ENCODE measurements at regions not wholly inside any gene's neighbourhood (a gene's known extent, or its start where the extent isn't known, plus 50 kb on each side); places are given as distances from the start of the nearest gene placed in this dataset.

GRCh38 chr5:155332618-155333017 is 319.1 kb downstream of the KIF4B start:
- Histone ChIP-seq H3K14ac (replicated peaks; ENCODE audit: low read depth, low read length) (no peak overlapping the region), H3K23ac (ENCODE audit: low read depth, low read length) (no peak overlapping the region), H3K4me1 (ENCODE audit: control insufficient read depth, insufficient read depth, low read length) (no peaks in the 10 kb centered on the region), H4K91ac (ENCODE audit: insufficient read depth, low read depth, low read length) (no peak overlapping the region), H4K20me1 (ENCODE audit: insufficient read depth, low read length) (no peaks in the 10 kb centered on the region), H3K4me2 (ENCODE audit: low read depth, low read length) (no peak overlapping the region), H3K4ac (ENCODE audit: low read depth, low read length) (no peak overlapping the region), H3K36me3 (ENCODE audit: control insufficient read depth, insufficient read depth, low read length) (no peaks in the 10 kb centered on the region), H3K79me1 (ENCODE audit: low read depth in 1 of 2, low read length in 2 of 2) (no peaks in the 10 kb centered on the region), H2AFZ (replicated peaks; ENCODE audit: low read length, poor library complexity) (no peak overlapping the region), H2AK9ac (replicated peaks; ENCODE audit: low read depth, low read length, poor library complexity) (no peak overlapping the region), H3K27ac (ENCODE audit: insufficient read depth, low read length) (no peak overlapping the region), H3K9ac (ENCODE audit: low read depth, low read length) (no peak overlapping the region), H2BK5ac (ENCODE audit: low read depth, low read length, poor library complexity, severe bottlenecking) (no peak overlapping the region), H3K4me3 (ENCODE audit: insufficient read depth, low read depth, low read length) (no peak overlapping the region), H3K56ac (ENCODE audit: extremely low read depth, insufficient read depth, low read length) (no peak overlapping the region), H3K18ac (ENCODE audit: low read depth, low read length) (no peak overlapping the region), H4K5ac (ENCODE audit: low read depth, low read length) (no peak overlapping the region), H4K8ac (ENCODE audit: low read depth in 2 of 2, low read length in 2 of 2) (no peak overlapping the region), H2BK20ac (ENCODE audit: low read depth, low read length) (no peak overlapping the region), H2AK5ac (ENCODE audit: low read depth, low read length) (no peak overlapping the region), H3K9me1 (ENCODE audit: insufficient read depth, low read length) (no peaks in the 10 kb centered on the region), H2BK15ac (ENCODE audit: low read depth, low read length) (no peak overlapping the region), H3K27me3 (ENCODE audit: control insufficient read depth, insufficient read depth, low read length) (no peaks in the 10 kb centered on the region), H3K9me3 (ENCODE audit: control insufficient read depth, insufficient read depth, low read length) (peaks cover 9% of the 10 kb centered on the region; the same call in 1 of the 2 replicates), H2BK120ac (ENCODE audit: low read depth, low read length) (no peak overlapping the region)
- intact Hi-C loops (cut with micrococcal nuclease) (no loop called here), dilution Hi-C loops (cut with HindIII; ENCODE audit: low sequenced_read_pairs, unreplicated experiment) (no loop called here), in situ Hi-C loops (cut with MboI; ENCODE audit: low sequenced_read_pairs) (no loop called here)
- CTCF ChIA-PET: interaction anchor here (0.6 kb wide), 2 partner anchors 72 to 1222 kb away, joined by 3 to 4 read pairs; no protein-coding TSS in a partner anchor
- DNase-seq (no peak), ATAC-seq (ENCODE audit: low read depth) (no peak)
- POLR2A ChIA-PET (ENCODE audit: unreplicated experiment): no interaction called here
- TF ChIP-seq MAFK (IDR thresholded peaks at IDR 0.05; ENCODE audit: low read depth, low read length): no peak
- TF ChIP-seq RFX5 (IDR thresholded peaks at IDR 0.05; ENCODE audit: low read depth, low read length): no peak
- WGBS, 2 experiments (ENCODE audit: extremely low coverage in 2 of 2, insufficient read length in 1 of 2): no CpG with 5 or more reads among the region's 5 CpGs
- no TSS peak for BruUV-seq (replicated peaks)
